HG02759 (cell line): ENCODE measurements at regions not wholly inside any gene's neighbourhood (a gene's known extent, or its start where the extent isn't known, plus 50 kb on each side); places are given as distances from the start of the nearest gene placed in this dataset.
"Not testable (repeated sequence)": the region's sequence is repeated elsewhere in the genome, so short reads cannot be mapped to it uniquely, and the experiment has no call there.

ENCODE experiments used
- ATAC-seq: cut with Tn5 transposase; IDR thresholded peaks from one replicate; pipeline ENCODE4 v1.9.1; 2021; ENCODE audit warnings: mild to moderate bottlenecking, moderate library complexity; ENCODE audit not compliant: unreplicated experiment

GRCh38 chr16:66176731-66177130 is 189.8 kb upstream of the CDH5 start:
- no peak for ATAC-seq

GRCh38 chr16:66176111-66176510 is 190.4 kb upstream of the CDH5 start:
- ATAC-seq, result no peak

DNA sequence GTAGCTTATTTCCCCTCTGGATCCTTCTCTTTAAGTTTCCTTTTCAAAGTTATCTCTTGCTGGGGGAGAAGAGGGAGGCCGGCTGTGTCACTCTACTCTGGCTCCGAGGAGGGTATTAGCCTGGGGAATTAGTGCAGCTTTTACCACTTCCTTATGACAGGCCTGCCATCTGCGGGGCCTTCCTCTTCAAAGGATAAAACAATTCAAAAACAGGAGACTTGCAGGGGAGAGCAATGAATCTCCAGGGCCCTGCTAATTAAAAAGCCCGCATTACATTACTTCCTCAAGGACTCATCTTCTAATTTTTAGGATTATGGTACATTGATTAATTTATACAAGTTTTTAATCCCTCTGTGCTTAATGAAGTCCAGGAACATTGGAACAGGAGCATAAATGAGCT is 190.9 kb upstream of the CDH5 start:
- ATAC-seq, result no peak

DNA sequence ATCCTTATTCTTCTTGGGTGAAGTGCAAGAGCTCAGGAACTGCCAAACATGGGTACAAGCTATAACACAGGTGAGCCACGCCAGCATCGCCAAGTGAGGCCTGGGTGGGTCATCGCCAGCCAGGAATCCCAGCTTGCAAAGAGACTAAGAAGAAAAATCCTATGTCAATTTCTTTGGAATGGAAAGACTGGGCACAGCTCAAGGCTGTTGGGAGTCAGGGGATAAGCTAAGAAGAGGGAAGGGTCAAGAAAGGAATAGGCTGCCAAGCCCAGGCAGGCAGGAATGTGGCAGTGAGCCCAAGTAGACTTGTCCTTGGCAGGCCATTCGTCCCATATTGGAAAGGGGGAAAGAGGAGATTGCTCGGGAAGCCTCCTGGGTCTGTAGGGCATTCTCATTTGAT is 191.4 kb upstream of the CDH5 start:
- no peak for ATAC-seq

DNA sequence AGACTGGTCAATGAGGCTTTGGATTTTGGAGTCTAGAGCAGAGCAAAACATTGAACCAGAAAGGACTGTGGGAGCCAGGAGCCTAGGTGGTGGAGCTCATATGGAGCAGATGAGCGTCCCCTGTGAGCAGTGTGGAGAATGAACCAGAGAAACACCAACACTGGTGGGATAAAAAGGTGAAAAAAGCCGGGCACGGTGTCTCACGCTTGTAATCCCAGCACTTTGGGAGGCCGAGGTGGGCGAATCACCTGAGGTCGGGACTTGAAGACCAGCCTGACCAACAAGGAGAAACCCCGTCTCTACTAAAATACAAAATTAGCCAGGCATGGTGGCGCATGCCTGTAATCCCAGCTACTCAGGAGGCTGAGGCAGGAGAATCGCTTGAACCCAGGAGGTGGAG is 192.7 kb upstream of the CDH5 start:
- ATAC-seq, result not testable (repeated sequence)

GRCh38 chr16:66173181-66173580 is 193.3 kb upstream of the CDH5 start:
- ATAC-seq, result not testable (repeated sequence)

- no peak for ATAC-seq
Observed at GRCh38 chr16:66172463-66172862, 194.0 kb upstream of the CDH5 start.

DNA sequence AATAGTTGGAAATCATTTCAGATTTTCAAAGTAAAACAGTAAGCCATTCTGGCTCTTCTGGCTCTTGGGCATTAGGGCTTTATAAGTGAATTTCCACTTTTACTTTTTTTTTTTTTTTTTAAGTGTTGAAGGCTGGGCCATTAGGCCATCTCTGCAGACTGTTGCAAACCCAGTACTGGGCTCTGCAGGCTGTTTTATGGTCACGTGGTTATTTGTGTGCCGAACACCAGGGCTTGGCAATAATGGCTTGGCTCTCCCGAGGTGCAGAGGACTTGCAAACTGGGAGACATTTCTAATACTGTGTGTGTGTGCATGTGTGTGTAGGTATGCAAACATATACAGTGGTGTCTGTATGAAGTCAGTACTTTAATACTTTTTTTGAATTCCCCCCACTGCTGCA is 194.9 kb upstream of the CDH5 start:
- no peak for ATAC-seq

- ATAC-seq, result no peak
Observed at GRCh38 chr16:66170989-66171388, 195.5 kb upstream of the CDH5 start.

DNA sequence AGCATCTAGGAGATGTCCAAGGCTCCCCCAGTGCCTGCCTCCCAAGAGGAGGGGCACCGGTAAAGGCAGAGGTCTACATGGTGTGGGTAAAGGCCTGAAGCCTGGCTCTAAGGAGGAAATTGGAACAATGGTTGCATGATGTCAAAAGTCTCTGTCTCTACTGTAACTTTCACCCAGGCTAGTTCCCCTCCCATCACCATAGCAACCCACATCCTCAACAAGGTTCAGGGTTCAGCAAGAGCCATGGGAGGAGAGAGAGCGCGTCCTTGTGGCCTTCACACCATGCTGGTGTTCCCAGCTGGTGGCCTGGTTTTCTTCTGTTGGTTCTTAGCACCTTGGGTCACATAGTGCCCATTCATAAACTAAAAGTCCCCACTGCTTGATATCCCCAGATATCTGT is 196.7 kb upstream of the CDH5 start:
- ATAC-seq, result no peak

GRCh38 chr16:66168777-66169176 is 197.7 kb upstream of the CDH5 start:
- ATAC-seq, result no peak

GRCh38 chr16:66167564-66168291 is 198.8 kb upstream of the CDH5 start:
- ATAC-seq, result no peak

DNA sequence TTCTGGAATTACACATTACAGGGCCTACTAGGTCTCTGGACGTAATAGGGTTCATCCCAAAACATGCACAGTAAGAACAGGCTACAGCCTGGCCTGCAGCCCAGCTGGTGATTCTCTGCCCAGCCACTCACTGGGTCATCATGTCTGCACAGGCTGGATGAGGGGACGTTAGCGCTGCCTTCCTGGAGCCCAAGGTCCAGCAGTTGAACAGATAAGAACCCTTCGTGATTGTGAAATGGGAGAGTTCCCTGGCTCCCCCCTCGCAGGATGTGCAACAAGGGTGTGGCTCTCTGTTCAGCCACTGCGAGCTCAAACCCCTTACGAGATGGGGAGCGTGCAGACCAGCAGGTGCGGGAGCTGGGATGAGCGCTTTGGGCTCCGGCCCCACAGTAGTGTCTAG is 200.0 kb upstream of the CDH5 start:
- ATAC-seq, result no peak

- no peak for ATAC-seq
Observed at GRCh38 chr16:66165879-66166278, 200.6 kb upstream of the CDH5 start.

GRCh38 chr16:66164581-66165247 is 201.8 kb upstream of the CDH5 start:
- ATAC-seq, result no peak

DNA sequence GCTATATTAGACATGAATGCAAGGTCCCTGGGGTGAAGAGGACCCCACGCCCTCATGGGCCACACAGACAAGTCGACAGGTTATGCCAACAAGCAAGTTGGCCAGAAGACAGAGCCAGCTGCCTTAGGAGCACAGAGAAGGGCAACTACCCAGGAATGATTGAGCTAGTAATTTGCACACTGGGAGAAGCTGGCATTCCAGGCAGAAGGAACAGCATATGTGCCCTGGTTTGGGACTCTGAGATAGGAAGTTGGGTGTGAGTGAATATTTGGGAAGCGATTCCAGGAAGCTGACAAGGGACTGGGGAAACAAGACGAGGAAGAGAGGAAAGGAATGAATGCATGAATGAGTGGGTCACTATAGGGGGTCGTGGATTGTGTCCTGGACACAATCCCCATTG is 203.7 kb upstream of the CDH5 start:
- no peak for ATAC-seq

- no peak for ATAC-seq
Observed at GRCh38 chr16:66161942-66162341, 204.5 kb upstream of the CDH5 start.

GRCh38 chr16:66161269-66161668 is 205.2 kb upstream of the CDH5 start:
- no peak for ATAC-seq

DNA sequence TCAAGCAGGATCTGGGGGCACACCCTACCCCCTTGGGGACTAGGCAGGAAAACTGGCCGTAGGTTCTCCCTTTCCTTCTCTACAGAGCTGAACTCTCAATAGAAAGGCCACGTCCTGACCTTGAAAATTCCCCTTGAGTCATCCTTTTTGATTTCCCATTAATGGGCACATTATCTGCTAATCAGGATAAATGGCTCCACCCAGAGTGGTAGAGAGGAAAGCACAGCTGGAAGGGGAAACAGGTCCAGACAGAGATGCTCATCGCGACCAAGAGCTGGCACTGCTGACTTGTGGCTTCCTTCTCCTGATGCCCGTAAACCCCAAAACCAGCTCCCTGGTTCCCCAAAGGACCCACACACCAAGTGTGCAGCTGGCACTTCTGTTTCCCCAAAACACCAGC is 206.5 kb upstream of the CDH5 start:
- ATAC-seq, result no peak

GRCh38 chr16:66156538-66156937 is 210.0 kb upstream of the CDH5 start:
- no peak for ATAC-seq

DNA sequence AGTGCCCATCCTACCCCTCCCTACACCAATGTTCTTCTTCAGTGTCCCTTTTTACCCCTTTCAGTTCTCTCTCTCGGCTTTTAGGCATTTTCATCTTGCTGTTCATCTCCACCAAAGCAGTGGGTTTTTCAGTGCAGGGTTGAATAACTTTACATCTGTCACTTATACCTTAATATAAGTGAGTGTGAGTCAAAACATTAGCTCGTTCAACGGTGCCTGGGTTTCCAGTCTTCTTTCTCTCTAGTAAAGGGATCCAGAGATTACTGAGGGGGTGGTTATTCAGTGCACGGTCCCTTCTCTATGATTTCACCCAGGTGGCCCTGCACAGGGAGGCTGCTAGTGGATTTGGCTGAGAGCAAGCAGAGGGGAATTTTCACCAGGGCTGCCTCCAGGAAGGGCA is 210.6 kb upstream of the CDH5 start:
- no peak for ATAC-seq

DNA sequence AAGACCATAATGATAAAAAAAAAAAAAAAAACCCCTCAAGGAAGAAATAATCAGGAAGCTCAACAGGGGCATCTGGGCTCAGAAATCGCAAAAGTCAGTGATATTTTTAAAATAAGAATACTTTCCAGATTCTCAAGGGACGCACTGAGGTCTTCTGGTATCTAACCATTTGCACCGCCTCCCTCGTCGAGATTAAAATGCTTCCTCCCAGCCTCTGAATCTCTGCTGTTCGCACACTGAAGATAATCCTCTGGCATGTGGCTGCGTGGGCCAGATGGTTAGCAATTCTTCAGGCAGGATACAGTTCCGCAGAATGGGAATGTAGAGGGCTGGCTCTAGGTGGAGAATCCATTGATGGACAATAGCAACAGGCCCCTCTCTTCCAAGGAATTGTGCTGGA is 211.7 kb upstream of the CDH5 start:
- ATAC-seq, result no peak
